GM23338 (cell line): ENCODE measurements at regions not wholly inside any gene's neighbourhood (a gene's known extent, or its start where the extent isn't known, plus 50 kb on each side); places are given as distances from the start of the nearest gene placed in this dataset.

Experiments
- POLR2AphosphoS5 ChIP-seq: IDR thresholded peaks from 2 replicates; pipeline ENCODE4 v1.6.1; 2016; ENCODE audit warnings: antibody characterized with exemption, low read depth
- TF ChIP-seq, protein P1 (sequence below), 2 experiments: fragments of 200-600 bp in 1 of 2; sonication (generic) in 1 of 2; conservative IDR thresholded peaks; 2 replicates each; pipeline versions ENCODE4 v1.5.1 to v1.6.1; 2016 to 2017; ENCODE audit warnings: antibody characterized with exemption in 2 of 2, low read depth in 2 of 2, mild to moderate bottlenecking in 2 of 2, moderate library complexity in 1 of 2

GRCh38 chr18:78884502-78884901, 95.1 kb upstream of the SALL3 start:
- TF ChIP-seq POLR2AphosphoS5, result no peak
- TF ChIP-seq, protein P1, sequence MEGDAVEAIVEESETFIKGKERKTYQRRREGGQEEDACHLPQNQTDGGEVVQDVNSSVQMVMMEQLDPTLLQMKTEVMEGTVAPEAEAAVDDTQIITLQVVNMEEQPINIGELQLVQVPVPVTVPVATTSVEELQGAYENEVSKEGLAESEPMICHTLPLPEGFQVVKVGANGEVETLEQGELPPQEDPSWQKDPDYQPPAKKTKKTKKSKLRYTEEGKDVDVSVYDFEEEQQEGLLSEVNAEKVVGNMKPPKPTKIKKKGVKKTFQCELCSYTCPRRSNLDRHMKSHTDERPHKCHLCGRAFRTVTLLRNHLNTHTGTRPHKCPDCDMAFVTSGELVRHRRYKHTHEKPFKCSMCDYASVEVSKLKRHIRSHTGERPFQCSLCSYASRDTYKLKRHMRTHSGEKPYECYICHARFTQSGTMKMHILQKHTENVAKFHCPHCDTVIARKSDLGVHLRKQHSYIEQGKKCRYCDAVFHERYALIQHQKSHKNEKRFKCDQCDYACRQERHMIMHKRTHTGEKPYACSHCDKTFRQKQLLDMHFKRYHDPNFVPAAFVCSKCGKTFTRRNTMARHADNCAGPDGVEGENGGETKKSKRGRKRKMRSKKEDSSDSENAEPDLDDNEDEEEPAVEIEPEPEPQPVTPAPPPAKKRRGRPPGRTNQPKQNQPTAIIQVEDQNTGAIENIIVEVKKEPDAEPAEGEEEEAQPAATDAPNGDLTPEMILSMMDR (conservative IDR thresholded peaks at IDR 0.05; ENCODE audit: low read depth in 2 of 2), result peak; percentile 22 to 37
